ENCODE measurements at regions not wholly inside any gene's neighbourhood (a gene's known extent, or its start where the extent isn't known, plus 50 kb on each side); places are given as distances from the start of the nearest gene placed in this dataset.

GRCh38 chr3:179510496-179510895, 52.2 kb upstream of the ACTL6A start:
- TF ChIP-seq CTCF (IDR thresholded peaks at IDR 0.05) (no peak), EZH2 (IDR thresholded peaks at IDR 0.05; ENCODE audit: borderline replicate concordance, insufficient read depth, low read depth, low read length, poor library complexity, severe bottlenecking) (no peak)

All from B cell (primary cell).